Gastroesophageal sphincter (tissue), 3 donors: ENCODE measurements at regions not wholly inside any gene's neighbourhood (a gene's known extent, or its start where the extent isn't known, plus 50 kb on each side); places are given as distances from the start of the nearest gene placed in this dataset.

Experiments
- EP300 ChIP-seq: sonication (generic); formaldehyde crosslinking; IDR thresholded peaks from one replicate; pipeline ENCODE4 v1.6.1; 2017; ENCODE audit warnings: antibody characterized with exemption, mild to moderate bottlenecking
- POLR2A ChIP-seq, 2 donors: fragments of 450-650 bp; IDR thresholded peaks; one replicate each; pipeline ENCODE4 v1.6.1; 2017; ENCODE audit warnings: antibody characterized with exemption in 2 of 2, mild to moderate bottlenecking in 2 of 2, moderate library complexity in 1 of 2
- POLR2AphosphoS5 ChIP-seq: sonication (generic); formaldehyde crosslinking; IDR thresholded peaks from one replicate; pipeline ENCODE4 v1.6.1; 2017; ENCODE audit warnings: antibody characterized with exemption
- TF ChIP-seq, protein P1 (sequence below), 4 experiments: fragments of 200-600 bp in 2 of 4; fragments of 450-650 bp in 2 of 4; sonication (generic) in 1 of 4; IDR thresholded peaks; one replicate each; pipeline ENCODE4 v1.5.1; 2017 to 2019; ENCODE audit warnings: antibody characterized with exemption in 4 of 4, mild to moderate bottlenecking in 2 of 4, moderate library complexity in 2 of 4

DNA sequence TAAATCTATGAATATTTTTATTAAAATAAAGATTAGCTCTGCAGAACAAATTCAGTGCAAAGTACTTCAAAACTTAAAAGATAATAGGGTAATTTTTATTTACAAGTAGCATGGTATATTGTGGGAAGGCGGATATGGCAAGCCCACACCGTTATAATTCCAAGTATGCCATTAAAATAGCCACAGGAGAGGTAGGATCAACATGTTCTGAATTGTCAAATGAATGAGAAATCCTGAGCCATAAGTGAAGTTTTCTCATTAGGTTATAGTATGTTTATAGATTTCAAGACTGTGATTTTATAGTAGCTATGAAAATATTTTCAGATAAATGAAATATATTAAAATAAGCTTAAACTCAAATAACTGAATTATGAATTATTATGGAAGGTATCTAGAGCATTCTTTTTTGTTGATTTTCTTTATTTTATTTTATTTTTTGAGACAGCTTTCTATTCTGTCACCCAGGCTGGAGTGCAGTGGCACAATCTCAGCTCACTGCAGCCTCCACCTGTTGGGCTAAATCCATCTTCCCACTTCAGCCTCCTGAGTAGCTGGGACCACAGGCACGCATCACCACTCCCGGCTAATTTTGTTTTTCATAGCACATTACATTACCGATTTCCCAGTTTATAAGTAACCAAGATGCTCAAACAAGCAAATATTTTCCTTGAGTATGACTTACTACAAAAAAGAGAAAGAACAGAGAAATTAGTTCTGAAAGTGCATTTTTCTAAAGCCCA, 956.6 kb downstream of the GATA3 start:
- TF ChIP-seq, protein P1, sequence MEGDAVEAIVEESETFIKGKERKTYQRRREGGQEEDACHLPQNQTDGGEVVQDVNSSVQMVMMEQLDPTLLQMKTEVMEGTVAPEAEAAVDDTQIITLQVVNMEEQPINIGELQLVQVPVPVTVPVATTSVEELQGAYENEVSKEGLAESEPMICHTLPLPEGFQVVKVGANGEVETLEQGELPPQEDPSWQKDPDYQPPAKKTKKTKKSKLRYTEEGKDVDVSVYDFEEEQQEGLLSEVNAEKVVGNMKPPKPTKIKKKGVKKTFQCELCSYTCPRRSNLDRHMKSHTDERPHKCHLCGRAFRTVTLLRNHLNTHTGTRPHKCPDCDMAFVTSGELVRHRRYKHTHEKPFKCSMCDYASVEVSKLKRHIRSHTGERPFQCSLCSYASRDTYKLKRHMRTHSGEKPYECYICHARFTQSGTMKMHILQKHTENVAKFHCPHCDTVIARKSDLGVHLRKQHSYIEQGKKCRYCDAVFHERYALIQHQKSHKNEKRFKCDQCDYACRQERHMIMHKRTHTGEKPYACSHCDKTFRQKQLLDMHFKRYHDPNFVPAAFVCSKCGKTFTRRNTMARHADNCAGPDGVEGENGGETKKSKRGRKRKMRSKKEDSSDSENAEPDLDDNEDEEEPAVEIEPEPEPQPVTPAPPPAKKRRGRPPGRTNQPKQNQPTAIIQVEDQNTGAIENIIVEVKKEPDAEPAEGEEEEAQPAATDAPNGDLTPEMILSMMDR (IDR thresholded peaks at IDR 0.05) = no peak
- TF ChIP-seq EP300 = no peak
- TF ChIP-seq POLR2A (IDR thresholded peaks at IDR 0.05) = no peak
- no peak for TF ChIP-seq POLR2AphosphoS5
